GM18861 (cell line): ENCODE measurements at regions not wholly inside any gene's neighbourhood (a gene's known extent, or its start where the extent isn't known, plus 50 kb on each side); places are given as distances from the start of the nearest gene placed in this dataset.
"Not testable (repeated sequence)": the region's sequence is repeated elsewhere in the genome, so short reads cannot be mapped to it uniquely, and the experiment has no call there.

Experiments
- ATAC-seq: cut with Tn5 transposase; IDR thresholded peaks from one replicate; pipeline ENCODE4 v1.9.1; 2021; ENCODE audit not compliant: unreplicated experiment

DNA sequence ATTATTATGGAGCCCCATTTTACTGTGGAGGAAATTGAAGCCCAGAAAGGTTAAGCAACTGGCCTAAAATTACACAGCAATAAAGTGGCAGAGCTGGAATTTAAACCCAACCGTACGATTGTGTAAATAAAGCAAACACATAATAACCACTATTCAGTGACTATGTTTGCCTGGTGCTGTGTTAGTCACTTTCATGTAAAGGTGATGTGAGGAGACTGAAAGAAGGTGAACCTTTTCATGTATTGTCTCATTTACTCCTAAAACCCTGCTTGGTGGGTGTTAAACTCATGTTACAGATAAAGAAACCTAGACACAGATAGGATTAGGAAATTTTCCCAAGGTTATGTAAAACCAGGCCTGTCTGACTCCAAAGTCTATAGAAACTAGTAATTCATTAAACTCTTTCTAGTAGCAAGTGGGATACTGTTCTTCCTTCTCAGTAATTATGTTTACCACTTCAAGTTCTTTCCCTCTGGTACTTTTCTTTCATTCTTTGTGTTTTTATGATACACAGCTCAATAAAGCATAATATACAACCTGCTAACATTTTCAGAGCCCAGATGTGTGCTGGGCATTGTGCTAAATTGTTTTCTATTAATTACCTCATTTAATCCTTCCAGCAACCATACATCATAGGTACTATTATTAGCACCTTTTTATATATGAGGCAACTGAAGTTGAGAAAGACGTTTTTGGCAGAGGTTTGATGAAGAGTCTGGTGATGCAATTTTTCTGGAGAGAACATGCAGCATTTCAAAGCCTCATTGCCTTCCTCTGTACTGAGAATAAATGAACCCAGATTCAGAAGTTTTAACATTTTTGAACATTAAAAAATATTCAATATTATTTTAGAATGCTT is 202.7 kb downstream of the SPRY1 start:
- ATAC-seq: peak; percentile 5

DNA sequence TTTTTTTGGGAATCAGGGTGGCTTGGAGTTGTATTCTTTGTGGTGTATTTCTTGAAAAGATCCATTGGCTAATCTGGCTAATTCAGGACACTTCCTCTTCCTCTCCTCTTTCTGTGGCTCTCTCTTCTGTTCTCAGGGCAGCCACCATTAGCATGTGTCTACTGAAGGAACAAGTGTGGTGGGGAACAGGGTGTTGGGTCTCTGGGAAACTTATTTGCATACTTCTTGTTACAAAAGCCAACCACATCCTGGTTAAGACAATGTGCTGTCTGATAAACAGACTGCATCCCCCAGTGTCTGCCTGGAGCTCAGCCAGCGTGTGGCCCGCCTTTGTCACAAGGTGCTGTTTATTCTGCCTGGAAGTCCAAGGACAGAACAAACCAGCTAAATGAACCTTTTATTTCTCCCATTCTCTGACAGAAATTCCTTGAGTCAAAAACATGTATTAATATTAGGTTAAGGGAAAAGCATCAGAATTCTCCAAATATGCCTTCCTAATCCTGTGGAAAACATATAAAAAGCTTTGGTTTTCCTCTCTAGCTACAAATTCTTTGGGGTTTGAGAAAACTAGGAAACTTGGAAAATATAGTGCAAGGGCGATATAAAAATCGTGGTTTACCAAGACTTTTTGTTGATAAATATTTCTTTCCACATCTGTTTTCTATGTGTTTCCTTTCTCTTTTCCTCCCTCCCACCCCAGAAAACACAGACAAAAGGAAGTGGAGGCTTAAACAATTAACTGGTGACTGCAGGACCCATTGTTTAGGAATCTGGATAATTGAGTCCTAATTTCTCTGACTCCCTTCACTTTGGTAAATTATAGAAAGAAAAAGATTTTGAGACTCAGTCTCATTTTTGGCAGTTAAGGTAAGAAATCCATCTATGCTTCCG is 203.6 kb downstream of the SPRY1 start:
- peak; percentile 100 for ATAC-seq

DNA sequence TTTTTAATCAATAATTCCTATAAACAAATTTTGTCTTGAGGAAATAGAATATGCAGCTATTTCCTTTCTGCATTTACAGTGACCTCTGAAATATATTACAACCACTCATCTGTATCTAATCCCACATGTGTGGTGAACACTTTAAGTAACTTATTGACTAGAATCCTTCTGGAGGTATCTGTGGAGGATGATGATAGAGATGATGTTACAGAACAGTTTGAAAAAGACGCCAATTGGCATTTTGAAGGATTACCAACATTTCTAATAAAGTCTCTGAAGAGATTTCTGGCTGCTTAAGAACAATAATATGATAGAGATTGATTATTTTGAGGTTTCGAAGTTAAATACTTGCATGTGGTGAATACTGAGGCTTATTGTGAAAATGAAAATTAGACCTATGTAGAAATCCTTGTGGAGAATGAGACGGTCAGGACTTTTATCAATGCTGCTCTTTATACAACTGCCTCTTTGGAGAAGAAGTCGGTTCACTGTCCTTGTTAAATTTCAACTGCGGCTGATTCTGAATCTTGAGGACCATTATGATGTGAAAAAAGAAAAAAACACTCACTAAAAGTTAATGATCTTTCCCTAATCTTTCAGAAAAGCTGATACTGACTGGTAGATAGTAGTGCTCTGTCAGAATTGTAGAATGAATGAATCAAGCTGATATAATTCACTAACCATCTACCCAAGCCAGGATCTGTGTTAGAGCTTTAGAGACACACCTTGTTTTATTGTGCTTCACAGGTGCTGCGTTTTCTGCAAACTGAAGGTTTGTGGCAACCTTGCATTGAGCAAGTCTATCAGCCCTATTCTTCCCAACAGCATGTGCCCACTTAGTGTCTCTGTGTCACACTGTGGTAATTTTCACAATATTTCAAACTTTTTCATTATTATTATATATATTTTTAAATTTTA is 204.7 kb downstream of the SPRY1 start:
- no peak for ATAC-seq

DNA sequence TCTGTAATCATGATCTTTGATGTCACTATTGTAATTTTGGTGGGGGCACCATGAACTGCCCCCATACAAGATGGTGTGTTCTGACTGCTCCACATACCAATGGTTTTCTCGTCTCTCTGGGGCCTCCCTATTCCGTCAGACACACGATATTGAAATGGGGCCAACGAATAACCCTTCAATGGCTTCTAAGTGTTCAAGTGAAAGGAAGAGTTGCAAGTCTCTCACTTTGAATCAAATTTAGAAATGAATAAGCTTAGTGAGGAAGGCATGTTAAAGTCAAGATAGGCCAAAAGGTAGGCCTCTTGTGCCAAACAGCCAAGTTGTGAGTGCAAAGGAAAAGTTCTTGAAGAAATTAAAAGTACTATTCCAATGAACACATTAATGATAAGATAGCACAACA is 205.4 kb downstream of the SPRY1 start:
- ATAC-seq: no peak

DNA sequence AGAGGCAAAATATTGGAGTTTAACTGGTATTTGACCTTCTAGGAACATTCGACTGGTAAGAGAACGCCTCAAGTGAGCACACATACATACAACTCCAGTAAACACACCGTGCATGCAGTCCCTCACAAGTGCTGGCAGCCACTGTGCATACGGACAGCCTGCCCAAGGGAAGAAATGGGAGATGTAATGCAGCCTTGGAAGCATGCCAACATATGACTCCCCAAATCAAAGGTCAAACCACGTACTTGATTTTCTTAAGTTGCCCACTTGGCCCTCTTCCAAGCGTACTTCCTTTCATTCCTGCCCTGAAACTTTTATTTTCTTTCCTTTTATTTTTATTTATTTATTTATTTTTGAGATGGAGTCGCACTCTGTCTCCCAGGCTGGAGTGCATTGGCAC is 206.6 kb downstream of the SPRY1 start:
- ATAC-seq: no peak

DNA sequence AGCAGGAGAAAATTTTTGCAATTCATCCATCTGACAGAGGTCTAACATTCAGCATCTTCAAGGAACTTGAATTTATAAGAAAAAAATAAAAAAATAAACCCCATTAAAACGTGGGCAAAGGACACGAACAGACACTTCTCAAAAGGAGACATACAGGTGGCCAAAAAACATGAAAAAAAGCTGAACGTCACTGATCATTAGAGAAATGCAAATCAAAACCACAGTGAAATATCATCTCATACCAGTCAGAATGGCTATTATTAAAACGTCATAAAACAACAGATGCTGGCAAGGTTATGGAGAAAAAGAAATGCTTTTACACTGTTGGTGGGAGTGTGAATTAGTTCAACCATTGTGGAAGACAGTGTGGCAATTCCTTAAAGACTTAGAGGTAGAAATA is 209.2 kb downstream of the SPRY1 start:
- ATAC-seq: not testable (repeated sequence)

DNA sequence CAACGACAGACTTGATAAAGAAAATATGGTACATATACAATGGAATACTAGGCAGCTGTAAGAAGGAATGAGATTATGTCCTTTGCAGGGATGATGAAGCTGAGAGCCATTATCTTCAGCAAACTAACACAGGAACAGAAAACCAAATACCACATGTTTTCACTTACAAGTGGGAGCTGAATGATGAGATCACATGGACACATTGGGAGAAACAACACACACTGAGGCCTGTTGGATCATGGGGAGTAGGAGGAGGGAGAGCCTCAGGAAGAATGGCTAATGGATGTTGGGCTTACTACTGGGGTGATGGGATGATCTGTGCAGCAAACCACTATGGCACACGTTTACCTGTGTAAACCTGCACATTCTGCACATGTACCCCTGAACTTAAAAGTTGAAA is 209.7 kb downstream of the SPRY1 start:
- no peak for ATAC-seq

DNA sequence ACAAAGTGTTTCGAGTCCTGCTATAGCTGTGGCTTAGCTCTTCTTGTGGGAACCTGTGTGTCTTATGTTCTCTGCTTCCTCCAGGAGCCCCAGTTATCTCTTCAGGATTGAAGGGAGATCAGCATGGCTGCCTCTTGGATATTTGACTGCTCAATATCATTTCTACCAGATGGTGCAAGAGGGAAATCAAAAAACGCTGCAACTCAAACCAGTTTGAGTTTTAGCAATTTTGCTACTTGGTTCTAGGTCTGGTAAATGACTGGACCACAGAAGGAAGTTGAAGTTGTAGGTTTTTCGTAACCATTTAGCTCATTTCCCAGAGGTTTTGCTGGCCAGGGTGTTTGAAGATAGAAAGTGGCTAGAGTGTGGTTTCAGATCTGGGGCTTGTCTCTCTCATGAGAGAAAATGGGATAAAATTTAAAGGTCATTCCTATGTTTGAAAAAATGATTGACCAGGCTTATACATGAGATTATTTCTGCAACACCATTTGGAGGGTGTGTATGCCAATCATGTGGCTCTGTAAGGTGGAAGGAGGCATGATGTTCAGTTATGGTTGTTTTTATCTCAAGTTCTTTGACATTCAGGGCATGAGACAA is 210.4 kb downstream of the SPRY1 start:
- peak; percentile 65 for ATAC-seq

DNA sequence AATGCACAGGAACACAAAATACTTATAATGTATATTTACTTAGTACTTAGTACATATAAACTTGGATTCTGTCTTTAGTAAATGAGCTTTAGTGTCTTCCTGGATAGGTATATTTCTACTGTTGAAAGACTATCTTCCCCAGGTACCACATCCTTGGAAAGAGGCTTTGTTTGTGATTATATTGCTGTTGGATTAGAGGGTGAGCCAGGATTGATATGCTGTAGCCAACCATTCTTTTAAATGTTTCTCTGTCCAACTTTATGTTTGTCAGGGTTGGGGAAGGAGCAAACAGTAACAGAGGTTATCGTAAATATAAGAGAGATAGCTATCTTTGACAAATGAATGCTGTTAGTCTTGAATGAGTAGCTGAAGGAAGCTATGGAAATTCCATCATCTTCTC is 213.2 kb downstream of the SPRY1 start:
- ATAC-seq: no peak

DNA sequence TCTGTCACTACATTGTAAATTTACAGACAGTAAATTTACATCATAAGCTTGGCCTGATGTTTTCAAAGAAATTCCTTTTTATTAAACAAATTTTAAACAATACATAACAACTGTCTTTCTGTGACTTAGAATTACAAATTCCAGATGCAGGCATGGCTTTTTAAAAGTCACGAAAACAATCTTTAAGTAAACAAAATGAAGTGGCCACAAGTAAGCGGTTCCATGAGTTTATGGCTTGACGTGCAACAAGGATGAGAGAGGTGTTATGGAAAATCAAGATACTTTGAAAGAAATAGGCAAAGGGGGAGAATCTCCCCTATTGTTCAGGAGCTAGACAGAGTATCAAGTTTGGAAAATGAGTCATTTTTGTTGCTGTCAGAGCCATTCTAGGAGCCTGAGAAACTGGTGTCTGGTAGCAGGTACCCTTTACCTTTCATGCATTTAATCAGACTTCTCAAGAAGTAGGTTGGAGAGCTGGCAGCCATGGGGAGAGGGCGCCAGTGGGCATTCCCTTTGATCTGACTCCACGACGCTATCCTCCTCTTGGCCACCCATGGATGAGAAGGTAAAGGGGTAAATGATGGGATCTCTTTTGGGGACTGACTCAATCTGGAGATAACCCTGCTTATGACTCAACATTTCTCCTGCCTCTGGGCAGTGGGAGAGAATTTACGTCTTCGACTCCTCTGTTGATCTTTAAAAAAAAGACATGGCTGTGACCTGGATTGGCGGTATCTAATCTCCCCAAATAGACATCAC is 217.2 kb downstream of the SPRY1 start:
- ATAC-seq: no peak

DNA sequence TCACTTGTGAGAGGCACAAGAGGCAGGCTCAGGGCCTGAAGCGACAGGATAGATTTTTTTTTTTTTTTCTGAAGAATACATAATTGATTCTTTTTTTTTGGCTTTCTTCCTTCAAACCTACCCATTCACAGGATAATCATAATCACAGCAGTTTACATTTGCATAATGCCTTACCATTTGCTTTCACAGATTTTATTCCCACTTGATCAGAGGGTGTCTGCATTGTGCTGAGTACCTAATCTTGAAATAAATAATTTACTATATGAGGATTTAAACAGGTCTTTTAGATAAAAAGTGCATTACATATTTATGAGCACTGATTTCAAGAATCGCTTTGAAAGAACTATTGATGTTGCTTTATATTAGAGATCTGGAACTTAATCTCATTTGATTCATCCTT is 219.3 kb downstream of the SPRY1 start:
- ATAC-seq: no peak

DNA sequence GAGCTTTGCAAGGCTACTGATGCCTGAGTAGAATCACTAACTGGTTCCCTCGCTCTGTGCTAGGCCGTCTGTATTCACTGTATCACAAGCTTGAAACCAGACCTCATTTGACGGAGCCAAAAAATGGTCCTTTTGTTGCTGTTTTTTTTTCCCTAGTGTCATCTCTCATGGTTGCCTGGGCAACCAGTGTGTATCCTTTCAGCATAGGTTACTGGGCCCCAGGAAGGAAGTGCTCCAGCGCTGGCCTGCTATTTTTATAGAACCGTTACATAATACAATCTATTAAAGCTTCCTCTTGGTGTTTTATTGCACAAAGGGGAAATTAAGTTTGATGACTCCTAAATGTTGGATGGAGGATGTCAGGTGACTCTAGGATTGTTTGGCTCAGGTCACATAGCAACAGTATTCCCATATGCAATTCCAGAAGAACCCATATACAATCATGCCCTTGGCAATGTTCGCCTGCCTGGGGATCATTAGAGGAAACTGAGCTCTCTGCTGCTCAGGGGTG is 220.4 kb downstream of the SPRY1 start:
- ATAC-seq: no peak

DNA sequence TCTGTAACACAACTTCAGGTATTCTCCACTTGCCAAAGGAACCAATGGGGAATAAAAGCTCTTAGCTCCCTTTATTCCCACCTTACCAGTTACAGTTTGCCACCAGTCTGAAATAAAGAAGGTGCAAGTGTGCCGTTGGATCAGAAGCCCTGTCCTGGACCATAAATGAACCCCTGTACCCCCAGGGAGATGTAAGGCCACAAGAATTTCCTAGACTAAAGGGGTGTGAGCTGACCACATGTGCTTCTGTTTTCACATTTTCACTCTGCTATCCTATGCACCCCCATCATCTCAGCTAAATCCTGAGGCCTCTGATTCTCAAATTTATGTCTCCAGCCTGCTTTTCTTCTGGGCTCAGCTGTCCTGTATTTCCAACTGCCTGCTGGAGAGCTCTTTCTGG is 221.2 kb downstream of the SPRY1 start:
- no peak for ATAC-seq

DNA sequence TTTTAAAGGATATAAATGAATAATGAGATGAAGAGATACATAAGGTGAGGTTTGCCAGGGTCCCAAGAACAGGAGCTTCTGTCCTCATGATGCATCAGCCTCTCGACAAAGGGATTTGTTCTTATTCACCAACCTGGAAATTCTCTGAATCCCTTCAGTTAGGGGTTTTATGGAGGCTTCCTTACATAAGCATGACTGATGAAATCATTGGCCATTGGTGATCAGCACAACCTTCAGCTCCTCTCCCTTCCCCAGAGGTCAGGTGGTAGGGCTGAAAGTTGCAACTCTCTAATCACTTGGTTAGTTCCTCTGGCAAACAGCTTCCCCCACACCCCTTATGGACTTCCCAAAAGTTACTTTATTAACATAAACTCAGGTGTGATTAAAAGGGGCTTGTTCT is 222.0 kb downstream of the SPRY1 start:
- ATAC-seq: no peak

DNA sequence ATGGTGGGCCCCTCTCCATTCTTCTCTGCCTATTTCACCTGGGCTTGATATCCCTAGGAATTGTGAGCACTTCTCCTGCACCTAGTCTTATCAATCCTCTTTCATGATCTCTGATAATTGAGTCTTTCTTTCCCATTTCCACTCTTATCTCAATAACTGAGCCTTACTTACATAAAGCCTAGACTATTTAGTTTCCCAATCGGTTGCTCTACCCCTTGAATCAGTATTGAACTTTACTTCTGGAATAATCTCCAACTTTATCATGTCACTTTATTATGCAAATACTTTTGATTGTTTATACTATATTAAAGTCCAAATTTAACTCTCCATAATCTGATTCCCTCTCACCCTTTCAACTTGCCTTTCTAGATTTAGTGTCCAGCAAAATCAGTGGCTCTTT is 222.7 kb downstream of the SPRY1 start:
- no peak for ATAC-seq

DNA sequence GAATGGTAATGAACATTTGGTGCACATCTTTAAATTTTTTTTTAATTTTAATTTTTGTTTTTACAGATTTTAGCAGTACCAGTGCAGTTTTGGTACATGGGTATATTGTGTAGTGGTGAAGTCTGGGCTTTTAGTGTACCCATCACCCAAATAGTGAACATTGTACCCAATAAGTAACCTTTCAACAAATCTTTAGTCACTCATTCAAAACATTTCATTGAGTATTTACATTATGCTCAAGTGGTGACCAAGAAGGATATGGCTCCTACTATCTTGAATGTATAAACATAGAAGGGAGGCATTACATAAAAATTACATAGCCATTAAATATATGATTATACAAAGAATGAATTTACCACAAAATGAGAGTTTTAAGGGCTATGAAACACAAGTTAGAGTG is 223.3 kb downstream of the SPRY1 start:
- ATAC-seq: no peak

DNA sequence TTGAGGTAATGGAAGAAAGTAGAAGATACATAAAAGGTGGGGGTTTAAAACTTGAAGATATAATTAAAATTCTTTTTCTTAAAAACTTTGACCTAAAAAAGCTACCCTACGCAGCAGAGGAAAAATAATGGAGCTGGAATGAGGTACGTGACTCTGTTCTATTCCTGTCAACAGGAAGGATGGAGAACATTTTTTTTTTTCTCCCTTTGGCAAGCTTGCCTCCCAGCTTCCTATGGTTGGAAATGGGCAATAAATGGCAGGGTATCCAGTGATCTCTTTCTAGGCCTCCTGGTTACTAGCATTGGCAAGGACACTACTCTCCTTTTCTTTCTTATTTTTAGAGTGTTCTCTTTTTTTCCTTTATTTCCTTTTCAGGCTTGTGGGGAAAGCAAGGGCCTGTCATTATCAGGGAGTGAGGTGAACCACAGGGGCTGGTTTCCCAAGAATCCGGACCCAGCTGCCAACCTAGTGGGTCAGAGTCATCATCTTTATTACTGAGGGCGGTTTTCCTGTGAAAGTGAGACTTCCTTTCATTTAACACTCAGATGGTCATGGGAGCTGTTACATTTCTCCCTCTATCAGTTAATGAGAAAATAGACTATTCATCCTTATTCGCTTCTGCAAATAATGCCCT is 224.6 kb downstream of the SPRY1 start:
- no peak for ATAC-seq

DNA sequence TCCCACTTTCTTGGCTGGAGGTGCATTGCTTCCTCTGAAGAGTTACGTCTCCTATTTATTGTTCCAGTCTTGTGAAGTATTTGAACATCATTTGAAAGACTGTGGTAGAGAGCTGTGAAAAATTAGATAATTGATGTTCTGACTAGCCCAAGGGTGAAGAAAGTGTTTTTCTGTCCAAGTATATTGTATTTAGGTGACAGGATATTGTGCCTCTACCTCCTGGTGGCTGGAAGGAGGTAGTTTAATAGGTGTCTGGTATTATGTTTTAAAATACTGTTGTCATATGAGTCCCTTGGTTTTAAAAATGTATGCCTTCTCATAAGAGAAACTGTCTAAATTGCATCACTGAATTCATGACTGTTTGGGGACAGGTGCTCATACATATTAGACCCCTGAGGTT is 226.0 kb downstream of the SPRY1 start:
- no peak for ATAC-seq

DNA sequence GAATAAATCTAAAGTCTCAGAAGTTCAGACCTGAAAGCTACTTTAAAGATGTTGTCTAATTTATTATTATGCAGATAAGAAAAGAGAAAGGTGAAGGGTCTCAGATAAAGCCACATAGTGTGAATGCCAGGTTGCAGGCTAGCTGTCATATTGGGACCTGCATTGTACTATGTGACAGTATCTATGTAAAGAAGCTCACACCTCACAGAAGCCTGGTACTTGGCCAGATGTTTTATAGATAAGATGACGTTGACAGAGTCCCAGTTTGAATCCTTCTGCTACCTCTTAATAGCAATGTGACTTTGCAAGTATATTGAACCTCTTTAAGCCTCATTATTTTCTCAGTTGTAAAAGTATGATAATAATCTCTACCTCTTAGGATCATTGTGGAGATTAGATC is 227.0 kb downstream of the SPRY1 start:
- ATAC-seq: no peak
